NB4 (cell line): ENCODE measurements at regions not wholly inside any gene's neighbourhood (a gene's known extent, or its start where the extent isn't known, plus 50 kb on each side); places are given as distances from the start of the nearest gene placed in this dataset.
"Not testable (repeated sequence)": the region's sequence is repeated elsewhere in the genome, so short reads cannot be mapped to it uniquely, and the experiment has no call there.

Experiments
- DNase-seq: peaks from one replicate; pipeline ENCODE4 v3.0.0; 2010; ENCODE audit warnings: low read depth
- H3K4me3 ChIP-seq: one replicate; pipeline ENCODE4 v1.5.1; 2011; ENCODE audit warnings: mild to moderate bottlenecking, low read depth, low read length, moderate library complexity
- CTCF ChIP-seq: IDR thresholded peaks from one replicate; pipeline ENCODE4 v1.5.1; 2012; ENCODE audit warnings: low read depth, low read length
- MAX ChIP-seq: IDR thresholded peaks from 2 replicates; pipeline ENCODE4 v1.6.1; 2011; ENCODE audit warnings: low read depth, low read length
- MYC ChIP-seq: IDR thresholded peaks from 2 replicates; pipeline ENCODE4 v1.6.1; 2011; ENCODE audit warnings: low read depth, low read length
- POLR2A ChIP-seq: IDR thresholded peaks from 2 replicates; pipeline ENCODE4 v1.6.1; 2011; ENCODE audit warnings: mild to moderate bottlenecking; ENCODE audit not compliant: insufficient read length; ENCODE audit errors: extremely low read depth

- no peak overlapping the region for H3K4me3 ChIP-seq
- TF ChIP-seq MAX (no peak), POLR2A (no peak), CTCF (no peak), MYC (no peak)
- no peak for DNase-seq
Measured at GRCh38 chr4:10232114-10232513, 115.5 kb upstream of the WDR1 start.

GRCh38 chr4:10226756-10227155 is 110.2 kb upstream of the WDR1 start:
- no peak for TF ChIP-seq MYC
- TF ChIP-seq MAX = no peak
- TF ChIP-seq CTCF = no peak
- no peak for TF ChIP-seq POLR2A
- no peak overlapping the region for H3K4me3 ChIP-seq
- DNase-seq = no peak

GRCh38 chr4:10225096-10225495 is 108.5 kb upstream of the WDR1 start:
- no peak for TF ChIP-seq MAX
- TF ChIP-seq CTCF = no peak
- TF ChIP-seq MYC = no peak
- no peak for TF ChIP-seq POLR2A
- H3K4me3 ChIP-seq = no peak overlapping the region
- DNase-seq = no peak

- no peak for DNase-seq
- H3K4me3 ChIP-seq = no peak overlapping the region
- TF ChIP-seq MYC (no peak), MAX (no peak), POLR2A (no peak), CTCF (no peak)
Measured at GRCh38 chr4:10223782-10224181, 107.2 kb upstream of the WDR1 start.

- not testable (repeated sequence) for H3K4me3 ChIP-seq, DNase-seq
Measured at GRCh38 chr4:10213481-10213880, 96.9 kb upstream of the WDR1 start.

- no peak for TF ChIP-seq MYC
- no peak for TF ChIP-seq CTCF
- no peak for TF ChIP-seq MAX
- no peak for TF ChIP-seq POLR2A
- no peak for DNase-seq
- H3K4me3 ChIP-seq = no peak overlapping the region
Measured at GRCh38 chr4:10212901-10213300, 96.3 kb upstream of the WDR1 start.

GRCh38 chr4:10212400-10212799 is 95.8 kb upstream of the WDR1 start:
- H3K4me3 ChIP-seq = no peak overlapping the region
- DNase-seq = no peak
- no peak for TF ChIP-seq CTCF
- TF ChIP-seq MAX = no peak
- no peak for TF ChIP-seq POLR2A
- TF ChIP-seq MYC = no peak
